ENCODE measurements at regions not wholly inside any gene's neighbourhood (a gene's known extent, or its start where the extent isn't known, plus 50 kb on each side); places are given as distances from the start of the nearest gene placed in this dataset.
"Not testable (repeated sequence)": the region's sequence is repeated elsewhere in the genome, so short reads cannot be mapped to it uniquely, and the experiment has no call there.

GRCh38 chr7:17046666-17047065 is 164.9 kb upstream of the AGR3 start:
- H3K27ac ChIP-seq = no peak overlapping the region
- H3K27me3 ChIP-seq (ENCODE audit: control insufficient read depth, insufficient read depth, low read length) = no peaks in the 10 kb centered on the region
- no peaks in the 10 kb centered on the region for H3K4me1 ChIP-seq
- H3K4me3 ChIP-seq (ENCODE audit: low read depth, low read length) = no peak overlapping the region
- no peak overlapping the region for H3K4me2 ChIP-seq (ENCODE audit: low read length)
- no peak overlapping the region for H3K9ac ChIP-seq
- no peaks in the 10 kb centered on the region for H3K9me3 ChIP-seq (ENCODE audit: control insufficient read depth, low read length)
- TF ChIP-seq, protein P1, sequence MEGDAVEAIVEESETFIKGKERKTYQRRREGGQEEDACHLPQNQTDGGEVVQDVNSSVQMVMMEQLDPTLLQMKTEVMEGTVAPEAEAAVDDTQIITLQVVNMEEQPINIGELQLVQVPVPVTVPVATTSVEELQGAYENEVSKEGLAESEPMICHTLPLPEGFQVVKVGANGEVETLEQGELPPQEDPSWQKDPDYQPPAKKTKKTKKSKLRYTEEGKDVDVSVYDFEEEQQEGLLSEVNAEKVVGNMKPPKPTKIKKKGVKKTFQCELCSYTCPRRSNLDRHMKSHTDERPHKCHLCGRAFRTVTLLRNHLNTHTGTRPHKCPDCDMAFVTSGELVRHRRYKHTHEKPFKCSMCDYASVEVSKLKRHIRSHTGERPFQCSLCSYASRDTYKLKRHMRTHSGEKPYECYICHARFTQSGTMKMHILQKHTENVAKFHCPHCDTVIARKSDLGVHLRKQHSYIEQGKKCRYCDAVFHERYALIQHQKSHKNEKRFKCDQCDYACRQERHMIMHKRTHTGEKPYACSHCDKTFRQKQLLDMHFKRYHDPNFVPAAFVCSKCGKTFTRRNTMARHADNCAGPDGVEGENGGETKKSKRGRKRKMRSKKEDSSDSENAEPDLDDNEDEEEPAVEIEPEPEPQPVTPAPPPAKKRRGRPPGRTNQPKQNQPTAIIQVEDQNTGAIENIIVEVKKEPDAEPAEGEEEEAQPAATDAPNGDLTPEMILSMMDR (IDR thresholded peaks at IDR 0.05) = no peak
- no peaks in the 10 kb centered on the region for H3K36me3 ChIP-seq (ENCODE audit: control insufficient read depth, insufficient read depth, low read length)
- no peak overlapping the region for H2AFZ ChIP-seq
- H3K79me2 ChIP-seq = no peaks in the 10 kb centered on the region

DNA sequence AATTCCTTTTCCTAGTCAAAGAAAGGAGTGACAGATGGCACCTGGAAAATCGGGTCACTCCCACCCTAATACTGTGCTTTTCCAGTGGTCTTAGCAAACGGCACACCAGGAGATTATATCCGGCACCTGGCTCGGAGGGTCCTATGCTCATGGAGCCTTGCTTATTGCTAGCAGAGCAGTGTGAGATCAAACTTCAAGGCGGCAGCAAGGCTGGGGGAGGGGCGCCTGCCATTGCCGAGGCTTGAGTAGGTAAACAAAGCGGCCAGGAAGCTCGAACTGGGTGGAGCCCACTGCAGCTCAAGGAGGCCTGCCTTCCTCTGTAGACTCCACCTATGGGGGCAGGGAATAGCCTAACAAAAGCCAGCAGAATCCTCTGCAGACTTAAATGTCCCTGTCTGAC is 171.4 kb upstream of the AGR3 start:
- not testable (repeated sequence) for H3K27me3 ChIP-seq (ENCODE audit: control insufficient read depth, insufficient read depth, low read length); H3K9ac ChIP-seq; H3K4me2 ChIP-seq (ENCODE audit: low read length); H3K4me1 ChIP-seq; H3K36me3 ChIP-seq (ENCODE audit: control insufficient read depth, insufficient read depth, low read length); H3K27ac ChIP-seq; H3K79me2 ChIP-seq; H2AFZ ChIP-seq; H3K9me3 ChIP-seq (ENCODE audit: control insufficient read depth, low read length); H3K4me3 ChIP-seq (ENCODE audit: low read depth, low read length)

DNA sequence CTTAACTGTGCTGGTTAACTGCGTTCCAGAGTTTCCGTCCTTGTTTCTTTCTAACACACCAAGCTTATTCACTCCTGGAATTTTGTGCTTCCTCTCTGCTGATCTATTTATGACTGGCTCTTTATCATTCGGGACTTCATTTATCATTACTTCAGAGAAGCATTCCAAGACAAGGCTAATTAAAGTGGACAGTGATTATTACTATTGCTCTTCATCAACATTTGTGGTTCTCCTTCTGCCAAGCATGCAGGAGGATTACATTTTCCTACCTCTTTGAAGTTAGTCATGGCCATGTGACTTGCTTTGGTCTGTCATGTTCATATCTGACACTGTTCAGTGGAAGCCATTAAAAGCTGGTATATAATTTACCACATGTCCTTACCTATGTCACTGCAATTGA is 172.4 kb upstream of the AGR3 start:
- Histone ChIP-seq H3K27ac (no peak overlapping the region), H3K4me1 (no peaks in the 10 kb centered on the region), H3K27me3 (ENCODE audit: control insufficient read depth, insufficient read depth, low read length) (no peaks in the 10 kb centered on the region), H3K4me2 (ENCODE audit: low read length) (no peak overlapping the region), H3K9ac (no peak overlapping the region), H2AFZ (no peak overlapping the region), H3K4me3 (ENCODE audit: low read depth, low read length) (no peak overlapping the region), H3K36me3 (ENCODE audit: control insufficient read depth, insufficient read depth, low read length) (no peaks in the 10 kb centered on the region), H3K79me2 (no peaks in the 10 kb centered on the region), H3K9me3 (ENCODE audit: control insufficient read depth, low read length) (no peaks in the 10 kb centered on the region)
- TF ChIP-seq, protein P1 (IDR thresholded peaks at IDR 0.05) = no peak

GRCh38 chr7:17054836-17055235 is 173.1 kb upstream of the AGR3 start:
- Histone ChIP-seq H3K4me3 (ENCODE audit: low read depth, low read length) (no peak overlapping the region), H3K9ac (no peak overlapping the region), H3K79me2 (no peaks in the 10 kb centered on the region), H3K4me2 (ENCODE audit: low read length) (no peak overlapping the region), H3K36me3 (ENCODE audit: control insufficient read depth, insufficient read depth, low read length) (no peaks in the 10 kb centered on the region), H3K27ac (no peak overlapping the region), H3K9me3 (ENCODE audit: control insufficient read depth, low read length) (no peaks in the 10 kb centered on the region), H2AFZ (no peak overlapping the region), H3K27me3 (ENCODE audit: control insufficient read depth, insufficient read depth, low read length) (no peaks in the 10 kb centered on the region), H3K4me1 (no peaks in the 10 kb centered on the region)
- TF ChIP-seq, protein P1 (IDR thresholded peaks at IDR 0.05) = no peak

GRCh38 chr7:17055596-17055995 is 173.8 kb upstream of the AGR3 start:
- no peaks in the 10 kb centered on the region for H3K9me3 ChIP-seq (ENCODE audit: control insufficient read depth, low read length)
- no peaks in the 10 kb centered on the region for H3K4me1 ChIP-seq
- no peaks in the 10 kb centered on the region for H3K79me2 ChIP-seq
- TF ChIP-seq, protein P1 (IDR thresholded peaks at IDR 0.05) = no peak
- no peak overlapping the region for H3K9ac ChIP-seq
- H3K4me2 ChIP-seq (ENCODE audit: low read length) = no peak overlapping the region
- no peaks in the 10 kb centered on the region for H3K36me3 ChIP-seq (ENCODE audit: control insufficient read depth, insufficient read depth, low read length)
- H3K4me3 ChIP-seq (ENCODE audit: low read depth, low read length) = no peak overlapping the region
- no peak overlapping the region for H3K27ac ChIP-seq
- no peaks in the 10 kb centered on the region for H3K27me3 ChIP-seq (ENCODE audit: control insufficient read depth, insufficient read depth, low read length)
- H2AFZ ChIP-seq = no peak overlapping the region

All from parathyroid adenoma (tissue), 2 donors.